ENCODE measurements at regions not wholly inside any gene's neighbourhood (a gene's known extent, or its start where the extent isn't known, plus 50 kb on each side); places are given as distances from the start of the nearest gene placed in this dataset.

- TF ChIP-seq, protein P1, sequence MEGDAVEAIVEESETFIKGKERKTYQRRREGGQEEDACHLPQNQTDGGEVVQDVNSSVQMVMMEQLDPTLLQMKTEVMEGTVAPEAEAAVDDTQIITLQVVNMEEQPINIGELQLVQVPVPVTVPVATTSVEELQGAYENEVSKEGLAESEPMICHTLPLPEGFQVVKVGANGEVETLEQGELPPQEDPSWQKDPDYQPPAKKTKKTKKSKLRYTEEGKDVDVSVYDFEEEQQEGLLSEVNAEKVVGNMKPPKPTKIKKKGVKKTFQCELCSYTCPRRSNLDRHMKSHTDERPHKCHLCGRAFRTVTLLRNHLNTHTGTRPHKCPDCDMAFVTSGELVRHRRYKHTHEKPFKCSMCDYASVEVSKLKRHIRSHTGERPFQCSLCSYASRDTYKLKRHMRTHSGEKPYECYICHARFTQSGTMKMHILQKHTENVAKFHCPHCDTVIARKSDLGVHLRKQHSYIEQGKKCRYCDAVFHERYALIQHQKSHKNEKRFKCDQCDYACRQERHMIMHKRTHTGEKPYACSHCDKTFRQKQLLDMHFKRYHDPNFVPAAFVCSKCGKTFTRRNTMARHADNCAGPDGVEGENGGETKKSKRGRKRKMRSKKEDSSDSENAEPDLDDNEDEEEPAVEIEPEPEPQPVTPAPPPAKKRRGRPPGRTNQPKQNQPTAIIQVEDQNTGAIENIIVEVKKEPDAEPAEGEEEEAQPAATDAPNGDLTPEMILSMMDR (IDR thresholded peaks at IDR 0.05), result no peak
- no peak for TF ChIP-seq POLR2A (IDR thresholded peaks at IDR 0.05)
Observed at GRCh38 chr21:43343992-43344886, 82.7 kb downstream of the SIK1 start.
